Smooth muscle cell (in vitro differentiated cells): ENCODE measurements at regions not wholly inside any gene's neighbourhood (a gene's known extent, or its start where the extent isn't known, plus 50 kb on each side); places are given as distances from the start of the nearest gene placed in this dataset.
A peak's percentile ranks its signal among the peaks of the same experiment; 100 is the strongest.
"Not testable (repeated sequence)": the region's sequence is repeated elsewhere in the genome, so short reads cannot be mapped to it uniquely, and the experiment has no call there.

Source experiments
- DNase-seq: peaks from one replicate; lab custom pipeline; 2025; ENCODE audit not compliant: unreplicated experiment; lab: John Stamatoyannopoulos, UW
- H2AFZ ChIP-seq: fragments of 200-600 bp; sonication (generic); 2 replicates; pipeline ENCODE4 v1.6.0; 2016; ENCODE audit warnings: antibody characterized with exemption, low read depth, mild to moderate bottlenecking
- H3F3A ChIP-seq: fragments of 200-600 bp; sonication (generic); 2 replicates; pipeline ENCODE4 v1.6.0; 2017; ENCODE audit warnings: antibody characterized with exemption, low read depth
- H3K27ac ChIP-seq: fragments of 200-600 bp; sonication (generic); 2 replicates; pipeline ENCODE4 v1.5.1; 2016; ENCODE audit warnings: low read depth, mild to moderate bottlenecking
- H3K27me3 ChIP-seq: fragments of 200-600 bp; sonication (generic); 2 replicates; pipeline ENCODE4 v1.6.1; 2016; ENCODE audit warnings: low read depth, mild to moderate bottlenecking
- H3K36me3 ChIP-seq: fragments of 200-600 bp; sonication (generic); 2 replicates; pipeline ENCODE4 v1.5.1; 2016; ENCODE audit warnings: low read depth
- H3K4me1 ChIP-seq: fragments of 200-600 bp; sonication (generic); 2 replicates; pipeline ENCODE4 v1.5.1; 2016; ENCODE audit warnings: low read depth
- H3K4me2 ChIP-seq: fragments of 200-600 bp; sonication (generic); 2 replicates; pipeline ENCODE4 v1.6.0; 2016; ENCODE audit warnings: mild to moderate bottlenecking
- H3K4me3 ChIP-seq: fragments of 200-600 bp; sonication (generic); 2 replicates; pipeline ENCODE4 v1.5.1; 2016; ENCODE audit warnings: mild to moderate bottlenecking
- H3K79me2 ChIP-seq: fragments of 200-600 bp; sonication (generic); 2 replicates; pipeline ENCODE4 v1.6.0; 2016; ENCODE audit warnings: low read depth, mild to moderate bottlenecking
- H3K9ac ChIP-seq: fragments of 200-600 bp; sonication (generic); 2 replicates; pipeline ENCODE4 v1.6.0; 2016; ENCODE audit warnings: low read depth
- H3K9me3 ChIP-seq: fragments of 200-600 bp; sonication (generic); replicated peaks from 2 replicates; pipeline ENCODE4 v1.5.1; 2016; ENCODE audit warnings: low read depth
- H4K20me1 ChIP-seq: fragments of 200-600 bp; sonication (generic); 2 replicates; pipeline ENCODE4 v1.6.0; 2016; ENCODE audit warnings: low read depth
- WGBS: methylation state at CpG from one replicate; pipeline ENCODE4 v1.1.7; 2016; ENCODE audit warnings: low lambda C conversion rate; 5-methylcytosine and 5-hydroxymethylcytosine counted together
- TF ChIP-seq, protein P1 (sequence below): fragments of 200-600 bp; sonication (generic); IDR thresholded peaks from 2 replicates; pipeline ENCODE4 v1.5.1; 2017; ENCODE audit warnings: borderline replicate concordance, mild to moderate bottlenecking, antibody characterized with exemption; ENCODE audit not compliant: insufficient read depth, poor library complexity, severe bottlenecking

DNA sequence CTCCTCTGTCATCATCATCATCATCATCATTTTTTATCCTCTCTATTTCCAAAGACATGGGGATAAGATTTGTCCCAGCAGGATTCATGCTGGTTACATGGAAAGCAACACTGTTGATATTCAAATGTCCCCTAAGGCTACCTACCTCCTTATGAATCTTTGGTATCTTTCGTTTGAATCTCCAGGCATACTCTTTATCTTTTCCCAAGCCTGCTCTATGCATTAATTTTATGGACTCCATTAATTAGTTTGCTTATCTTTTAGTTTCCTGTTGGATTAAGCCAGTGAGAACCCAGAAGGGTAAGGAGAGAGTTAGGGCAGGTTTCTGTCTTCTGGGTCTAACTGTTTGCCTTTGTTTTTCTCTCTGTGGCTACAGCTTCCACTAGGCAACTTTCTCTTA lies 129.6 kb upstream of the GOT2 start:
- peaks cover 6% of the 10 kb centered on the region for H3K4me1 ChIP-seq
- no peaks in the 10 kb centered on the region for H4K20me1 ChIP-seq
- no peaks in the 10 kb centered on the region for H3K9me3 ChIP-seq
- no peak overlapping the region for H3K27ac ChIP-seq
- no peak for DNase-seq
- H3K9ac ChIP-seq = no peak overlapping the region
- H3K36me3 ChIP-seq = no peaks in the 10 kb centered on the region
- TF ChIP-seq, protein P1, sequence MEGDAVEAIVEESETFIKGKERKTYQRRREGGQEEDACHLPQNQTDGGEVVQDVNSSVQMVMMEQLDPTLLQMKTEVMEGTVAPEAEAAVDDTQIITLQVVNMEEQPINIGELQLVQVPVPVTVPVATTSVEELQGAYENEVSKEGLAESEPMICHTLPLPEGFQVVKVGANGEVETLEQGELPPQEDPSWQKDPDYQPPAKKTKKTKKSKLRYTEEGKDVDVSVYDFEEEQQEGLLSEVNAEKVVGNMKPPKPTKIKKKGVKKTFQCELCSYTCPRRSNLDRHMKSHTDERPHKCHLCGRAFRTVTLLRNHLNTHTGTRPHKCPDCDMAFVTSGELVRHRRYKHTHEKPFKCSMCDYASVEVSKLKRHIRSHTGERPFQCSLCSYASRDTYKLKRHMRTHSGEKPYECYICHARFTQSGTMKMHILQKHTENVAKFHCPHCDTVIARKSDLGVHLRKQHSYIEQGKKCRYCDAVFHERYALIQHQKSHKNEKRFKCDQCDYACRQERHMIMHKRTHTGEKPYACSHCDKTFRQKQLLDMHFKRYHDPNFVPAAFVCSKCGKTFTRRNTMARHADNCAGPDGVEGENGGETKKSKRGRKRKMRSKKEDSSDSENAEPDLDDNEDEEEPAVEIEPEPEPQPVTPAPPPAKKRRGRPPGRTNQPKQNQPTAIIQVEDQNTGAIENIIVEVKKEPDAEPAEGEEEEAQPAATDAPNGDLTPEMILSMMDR = no peak
- H3K27me3 ChIP-seq = no peaks in the 10 kb centered on the region
- H3F3A ChIP-seq = no peaks in the 10 kb centered on the region
- WGBS = 56% methylated on average over 1 of the region's 1 CpG
- no peak overlapping the region for H2AFZ ChIP-seq
- no peak overlapping the region for H3K4me3 ChIP-seq
- no peak overlapping the region for H3K4me2 ChIP-seq
- no peaks in the 10 kb centered on the region for H3K79me2 ChIP-seq

DNA sequence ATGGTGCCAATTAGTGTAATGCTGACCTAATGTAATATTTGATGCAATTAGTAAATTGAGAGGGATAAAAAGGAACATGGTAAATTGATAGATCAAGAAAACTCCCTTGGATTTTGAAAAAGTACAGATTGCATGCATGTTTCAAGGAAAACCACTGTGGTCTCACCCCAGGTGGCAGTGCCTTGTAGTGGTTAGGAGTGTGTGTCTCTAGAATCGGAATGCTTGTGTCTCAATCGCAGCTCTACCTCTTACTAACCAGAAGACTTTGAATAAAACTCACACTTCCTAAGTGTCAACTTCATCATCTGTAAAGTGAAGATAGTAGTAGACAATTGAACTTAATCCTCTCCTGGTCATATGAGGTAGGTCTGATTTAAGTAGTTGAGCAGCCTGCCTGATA lies 128.9 kb upstream of the GOT2 start:
- Histone ChIP-seq H4K20me1 (no peaks in the 10 kb centered on the region), H2AFZ (no peak overlapping the region), H3K4me3 (no peak overlapping the region), H3K27me3 (no peaks in the 10 kb centered on the region), H3K4me1 (peaks cover 6% of the 10 kb centered on the region), H3F3A (no peaks in the 10 kb centered on the region), H3K4me2 (peak overlapping the region; percentile 77), H3K9ac (no peak overlapping the region), H3K9me3 (no peaks in the 10 kb centered on the region), H3K27ac (no peak overlapping the region), H3K79me2 (no peaks in the 10 kb centered on the region), H3K36me3 (no peaks in the 10 kb centered on the region)
- DNase-seq = no peak
- WGBS = 72% methylated on average over 2 of the region's 2 CpGs
- TF ChIP-seq, protein P1 = no peak

- H3K9ac ChIP-seq = no peak overlapping the region
- 24% methylated on average over 9 of the region's 9 CpGs for WGBS
- TF ChIP-seq, protein P1 = no peak
- peaks cover 6% of the 10 kb centered on the region for H3K4me1 ChIP-seq
- DNase-seq = no peak
- no peaks in the 10 kb centered on the region for H3K79me2 ChIP-seq
- H2AFZ ChIP-seq = no peak overlapping the region
- H3K36me3 ChIP-seq = no peaks in the 10 kb centered on the region
- no peak overlapping the region for H3K27ac ChIP-seq
- H4K20me1 ChIP-seq = no peaks in the 10 kb centered on the region
- H3F3A ChIP-seq = no peaks in the 10 kb centered on the region
- H3K27me3 ChIP-seq = no peaks in the 10 kb centered on the region
- peak overlapping the region; percentile 77 for H3K4me2 ChIP-seq
- H3K4me3 ChIP-seq = no peak overlapping the region
- no peaks in the 10 kb centered on the region for H3K9me3 ChIP-seq
These were observed 128.4 kb upstream of the GOT2 start for GRCh38 chr16:58862334-58863021.

- no peak overlapping the region for H2AFZ ChIP-seq
- peaks cover 14% of the 10 kb centered on the region for H3K4me1 ChIP-seq
- H3F3A ChIP-seq = no peaks in the 10 kb centered on the region
- no peak overlapping the region for H3K27ac ChIP-seq
- DNase-seq = no peak
- H3K9me3 ChIP-seq = no peaks in the 10 kb centered on the region
- no peaks in the 10 kb centered on the region for H3K27me3 ChIP-seq
- no peaks in the 10 kb centered on the region for H3K79me2 ChIP-seq
- WGBS = 72% methylated on average over 6 of the region's 6 CpGs
- no peak overlapping the region for H3K4me3 ChIP-seq
- no peaks in the 10 kb centered on the region for H4K20me1 ChIP-seq
- no peak overlapping the region for H3K9ac ChIP-seq
- H3K36me3 ChIP-seq = no peaks in the 10 kb centered on the region
- H3K4me2 ChIP-seq = no peak overlapping the region
- TF ChIP-seq, protein P1 = no peak
These were observed 126.0 kb upstream of the GOT2 start for GRCh38 chr16:58859958-58860669.

GRCh38 chr16:58858577-58858976 lies 124.5 kb upstream of the GOT2 start:
- H3K27me3 ChIP-seq, H3K9me3 ChIP-seq, H3K27ac ChIP-seq, H2AFZ ChIP-seq, DNase-seq, H3K79me2 ChIP-seq, H3K4me2 ChIP-seq, H3K36me3 ChIP-seq, H3F3A ChIP-seq, H3K4me3 ChIP-seq, H3K9ac ChIP-seq, H4K20me1 ChIP-seq: not testable (repeated sequence)
- H3K4me1 ChIP-seq = peaks cover 29% of the 10 kb centered on the region
